A673 (cell line): ENCODE measurements at regions not wholly inside any gene's neighbourhood (a gene's known extent, or its start where the extent isn't known, plus 50 kb on each side); places are given as distances from the start of the nearest gene placed in this dataset.

Source experiments
- BruUV-seq: library from RNA; stranded (reverse); fragments of 400-500 nt; replicated peaks from 2 replicates; lab custom pipeline; 2021; lab: Mats Ljungman, UMichigan
- CTCF ChIA-PET: fragments of 300-600 bp; sonication (Branson Sonifier 250); formaldehyde crosslinking; loops from one replicate; lab custom pipeline; 2022; ENCODE audit warnings: antibody characterized with exemption; lab: Charles Lee
- POLR2A ChIA-PET: fragments of 300-600 bp; sonication (Branson Sonifier 250); formaldehyde crosslinking; loops from one replicate; lab custom pipeline; 2022; ENCODE audit warnings: antibody characterized with exemption; ENCODE audit not compliant: low non-redundant PET; lab: Charles Lee
- DNase-seq: peaks from one replicate; pipeline ENCODE4 v3.0.0-alpha.2; 2015; ENCODE audit warnings: low spot score
- H3K27ac ChIP-seq: fragments of 200-600 bp; sonication (generic); 2 replicates; pipeline ENCODE4 v1.5.1; 2016; ENCODE audit warnings: mixed run types, low read depth, mild to moderate bottlenecking, mixed read lengths, antibody characterized with exemption, low read length; ENCODE audit not compliant: poor library complexity, severe bottlenecking
- H3K27me3 ChIP-seq: fragments of 200-600 bp; sonication (generic); replicated peaks from 2 replicates; pipeline ENCODE4 v1.6.1; 2017; ENCODE audit warnings: mixed run types, low read depth, mild to moderate bottlenecking, mixed read lengths, antibody characterized with exemption, low read length; ENCODE audit not compliant: insufficient read depth, poor library complexity
- H3K36me3 ChIP-seq: fragments of 200-600 bp; sonication (generic); 2 replicates; pipeline ENCODE4 v1.6.1; 2016; ENCODE audit warnings: mixed run types, mild to moderate bottlenecking, mixed read lengths, antibody characterized with exemption, low read length; ENCODE audit not compliant: insufficient read depth, poor library complexity, severe bottlenecking
- H3K4me1 ChIP-seq: fragments of 200-600 bp; sonication (generic); 2 replicates; pipeline ENCODE4 v1.6.1; 2017; ENCODE audit warnings: mixed run types, mild to moderate bottlenecking, mixed read lengths, antibody characterized with exemption, low read length; ENCODE audit not compliant: insufficient read depth, poor library complexity, severe bottlenecking
- H3K4me3 ChIP-seq: fragments of 200-600 bp; sonication (generic); 2 replicates; pipeline ENCODE4 v1.5.1; 2016; ENCODE audit warnings: low read depth, mixed run types, mild to moderate bottlenecking, mixed read lengths, low read length; ENCODE audit not compliant: poor library complexity, severe bottlenecking
- H3K9me3 ChIP-seq: fragments of 200-600 bp; sonication (generic); 2 replicates; pipeline ENCODE4 v1.6.1; 2016; ENCODE audit warnings: mixed run types, low read depth, mild to moderate bottlenecking, mixed read lengths, antibody characterized with exemption, low read length; ENCODE audit not compliant: poor library complexity, severe bottlenecking
- EZH2 ChIP-seq: fragments of 200-600 bp; sonication (generic); IDR thresholded peaks from 2 replicates; pipeline ENCODE4 v1.6.1; 2017; ENCODE audit warnings: borderline replicate concordance, low read depth, mild to moderate bottlenecking, mixed read lengths, antibody characterized with exemption, low read length; ENCODE audit not compliant: poor library complexity, severe bottlenecking
- intact Hi-C: fragments of 100-400 bp; cut with micrococcal nuclease; formaldehyde crosslinking; loops from one replicate; pipeline ENCODE4 v1.10.0; 2022; ENCODE audit not compliant: unreplicated experiment
- TF ChIP-seq, protein P1 (sequence below): fragments of 300-800, 200-600 bp; sonication (generic); conservative IDR thresholded peaks from 2 replicates; pipeline ENCODE4 v1.5.1; 2017; ENCODE audit warnings: low read depth, mild to moderate bottlenecking, antibody characterized with exemption, low read length, moderate library complexity, mixed read lengths

DNA sequence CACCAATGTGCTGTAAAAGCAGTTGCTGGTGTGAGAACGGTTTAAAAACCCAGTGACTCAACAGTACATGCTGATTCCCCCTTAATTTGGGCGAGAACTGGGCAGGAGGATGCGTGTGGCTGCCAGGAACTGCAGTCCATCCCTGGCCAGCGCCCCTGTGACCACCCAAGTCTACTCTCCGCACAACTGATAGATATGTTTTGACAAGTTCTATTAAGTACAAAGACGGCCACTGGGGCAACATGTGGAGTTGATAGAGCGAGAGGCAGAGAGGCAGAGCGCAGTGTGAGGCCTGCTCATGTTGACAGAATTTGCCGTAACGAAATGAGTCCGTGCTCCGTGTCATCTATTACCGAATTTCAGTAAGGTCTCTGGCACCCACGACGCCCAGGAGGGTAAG is 855.0 kb downstream of the BCL11B start:
- Histone ChIP-seq H3K36me3 (no peaks in the 10 kb centered on the region), H3K4me3 (no peak overlapping the region), H3K27me3 (no peaks in the 10 kb centered on the region), H3K9me3 (no peaks in the 10 kb centered on the region), H3K27ac (no peak overlapping the region), H3K4me1 (no peaks in the 10 kb centered on the region)
- CTCF ChIA-PET, result no interaction called here
- no TSS peak for BruUV-seq
- intact Hi-C loops, result no loop called here
- POLR2A ChIA-PET, result no interaction called here
- DNase-seq, result no peak
- TF ChIP-seq, protein P1, sequence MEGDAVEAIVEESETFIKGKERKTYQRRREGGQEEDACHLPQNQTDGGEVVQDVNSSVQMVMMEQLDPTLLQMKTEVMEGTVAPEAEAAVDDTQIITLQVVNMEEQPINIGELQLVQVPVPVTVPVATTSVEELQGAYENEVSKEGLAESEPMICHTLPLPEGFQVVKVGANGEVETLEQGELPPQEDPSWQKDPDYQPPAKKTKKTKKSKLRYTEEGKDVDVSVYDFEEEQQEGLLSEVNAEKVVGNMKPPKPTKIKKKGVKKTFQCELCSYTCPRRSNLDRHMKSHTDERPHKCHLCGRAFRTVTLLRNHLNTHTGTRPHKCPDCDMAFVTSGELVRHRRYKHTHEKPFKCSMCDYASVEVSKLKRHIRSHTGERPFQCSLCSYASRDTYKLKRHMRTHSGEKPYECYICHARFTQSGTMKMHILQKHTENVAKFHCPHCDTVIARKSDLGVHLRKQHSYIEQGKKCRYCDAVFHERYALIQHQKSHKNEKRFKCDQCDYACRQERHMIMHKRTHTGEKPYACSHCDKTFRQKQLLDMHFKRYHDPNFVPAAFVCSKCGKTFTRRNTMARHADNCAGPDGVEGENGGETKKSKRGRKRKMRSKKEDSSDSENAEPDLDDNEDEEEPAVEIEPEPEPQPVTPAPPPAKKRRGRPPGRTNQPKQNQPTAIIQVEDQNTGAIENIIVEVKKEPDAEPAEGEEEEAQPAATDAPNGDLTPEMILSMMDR, result no peak
- no peak for TF ChIP-seq EZH2

- H3K9me3 ChIP-seq, result no peaks in the 10 kb centered on the region
- no peaks in the 10 kb centered on the region for H3K36me3 ChIP-seq
- no peaks in the 10 kb centered on the region for H3K4me1 ChIP-seq
- no TSS peak for BruUV-seq
- H3K27me3 ChIP-seq, result no peaks in the 10 kb centered on the region
- no peak overlapping the region for H3K4me3 ChIP-seq
- DNase-seq, result no peak
- H3K27ac ChIP-seq, result no peak overlapping the region
- TF ChIP-seq EZH2, result no peak
- TF ChIP-seq, protein P1, result no peak
- CTCF ChIA-PET, result no interaction called here
- intact Hi-C loops, result no loop called here
- POLR2A ChIA-PET, result no interaction called here
Observed at GRCh38 chr14:98428483-98428994, 843.5 kb downstream of the BCL11B start.

GRCh38 chr14:98433436-98433835 is 838.6 kb downstream of the BCL11B start:
- TF ChIP-seq, protein P1, result no peak
- H3K27me3 ChIP-seq, result no peaks in the 10 kb centered on the region
- H3K4me1 ChIP-seq, result no peaks in the 10 kb centered on the region
- peaks cover 14% of the 10 kb centered on the region for H3K9me3 ChIP-seq
- no peak overlapping the region for H3K4me3 ChIP-seq
- CTCF ChIA-PET, result no interaction called here
- POLR2A ChIA-PET, result no interaction called here
- no peak overlapping the region for H3K27ac ChIP-seq
- no peaks in the 10 kb centered on the region for H3K36me3 ChIP-seq
- DNase-seq, result no peak
- intact Hi-C loops, result no loop called here
- no TSS peak for BruUV-seq
